GM18867 (cell line): ENCODE measurements at regions not wholly inside any gene's neighbourhood (a gene's known extent, or its start where the extent isn't known, plus 50 kb on each side); places are given as distances from the start of the nearest gene placed in this dataset.

Experiments
- ATAC-seq: cut with Tn5 transposase; IDR thresholded peaks from one replicate; pipeline ENCODE4 v1.9.1; 2021; ENCODE audit warnings: mild to moderate bottlenecking, moderate library complexity; ENCODE audit not compliant: unreplicated experiment

GRCh38 chr2:180385601-180386201 is 378.6 kb upstream of the CWC22 start:
- no peak for ATAC-seq

GRCh38 chr2:180376066-180376465 is 369.0 kb upstream of the CWC22 start:
- ATAC-seq = no peak

GRCh38 chr2:180374502-180375281 is 367.6 kb upstream of the CWC22 start:
- ATAC-seq = no peak

- ATAC-seq = no peak
Measured at GRCh38 chr2:180370511-180371205, 363.6 kb upstream of the CWC22 start.

- no peak for ATAC-seq
Measured at GRCh38 chr2:180368881-180369280, 361.8 kb upstream of the CWC22 start.

GRCh38 chr2:180367815-180368214 is 360.7 kb upstream of the CWC22 start:
- ATAC-seq = no peak

- no peak for ATAC-seq
Measured at GRCh38 chr2:180366481-180366880, 359.4 kb upstream of the CWC22 start.

DNA sequence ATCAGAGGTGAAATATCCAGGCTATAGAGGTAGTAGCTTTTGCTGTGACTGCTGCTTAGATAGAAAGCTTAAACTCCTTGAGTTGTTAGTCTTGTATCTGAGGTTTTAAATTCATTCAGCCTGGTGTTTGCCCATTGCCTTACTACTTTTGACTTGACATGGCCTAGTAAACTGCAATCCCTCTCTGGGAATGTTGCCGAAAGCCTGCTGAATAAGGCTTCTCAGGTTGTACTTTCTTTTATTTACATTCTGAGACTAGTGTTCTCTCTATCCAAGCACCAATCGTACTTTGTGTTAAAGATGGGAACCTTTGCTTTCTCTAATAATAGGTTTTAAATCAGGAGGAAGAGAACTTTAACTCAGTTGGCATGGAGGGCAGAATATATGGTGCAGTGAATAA is 357.6 kb upstream of the CWC22 start:
- ATAC-seq = no peak

- peak; percentile 51 for ATAC-seq
Measured at GRCh38 chr2:180360283-180360618, 353.2 kb upstream of the CWC22 start.

DNA sequence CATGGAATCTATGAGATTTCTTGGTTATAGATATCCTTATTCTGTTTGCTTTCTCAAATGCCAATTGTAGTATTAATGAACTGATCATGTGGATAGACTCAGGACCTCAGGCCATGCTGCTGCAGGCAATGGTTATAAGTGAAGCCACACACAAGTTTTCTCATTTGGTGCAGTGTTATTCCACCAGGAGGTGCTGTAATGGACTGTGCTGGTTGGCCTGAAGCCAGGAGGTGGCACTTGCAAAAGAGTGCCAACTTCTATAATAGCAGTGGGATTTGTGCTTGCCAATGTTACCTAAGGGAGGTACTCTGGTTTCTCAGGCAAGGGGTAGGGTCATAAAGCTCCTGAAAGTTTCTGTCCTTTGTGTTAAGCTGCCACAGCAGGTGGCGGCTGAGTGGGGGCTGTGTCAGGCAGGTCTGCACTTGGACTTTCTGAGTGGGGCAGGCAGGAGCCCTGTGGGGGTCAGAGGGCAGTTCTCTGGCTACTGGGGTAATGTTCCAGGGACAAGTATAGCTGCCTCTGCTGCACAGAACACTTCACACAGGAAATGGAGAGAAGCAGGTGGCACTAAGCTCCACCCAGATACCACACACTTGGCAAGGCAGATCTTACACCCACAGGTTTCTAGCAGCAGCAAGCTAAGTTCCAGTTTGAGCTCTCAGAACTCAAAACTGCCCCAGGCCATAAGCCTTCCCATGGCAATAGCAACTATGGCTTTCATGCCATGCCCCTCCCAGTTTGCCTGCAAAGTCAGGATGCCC is 352.6 kb upstream of the CWC22 start:
- ATAC-seq = peak; percentile 97

DNA sequence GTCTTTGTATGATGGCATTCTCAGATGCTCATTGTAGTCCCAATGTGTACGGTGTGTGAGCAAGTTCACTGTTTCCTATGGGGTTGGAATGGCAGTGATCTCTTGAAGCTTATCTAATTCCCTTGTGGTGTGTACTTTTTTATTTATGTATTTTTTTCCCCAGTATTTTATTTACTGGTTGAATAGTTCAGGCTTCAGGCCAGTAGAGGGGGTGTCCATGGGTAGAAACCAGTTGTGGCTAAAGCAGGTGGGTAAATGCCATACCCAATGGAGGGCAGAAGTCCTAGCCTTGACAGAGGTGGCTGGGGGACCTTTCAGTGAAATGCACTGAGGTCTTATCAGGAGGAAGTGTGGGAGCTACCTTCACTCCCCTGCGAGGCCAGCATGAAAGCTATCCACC is 351.4 kb upstream of the CWC22 start:
- ATAC-seq = no peak

- ATAC-seq = no peak
Measured at GRCh38 chr2:180356676-180357075, 349.6 kb upstream of the CWC22 start.

DNA sequence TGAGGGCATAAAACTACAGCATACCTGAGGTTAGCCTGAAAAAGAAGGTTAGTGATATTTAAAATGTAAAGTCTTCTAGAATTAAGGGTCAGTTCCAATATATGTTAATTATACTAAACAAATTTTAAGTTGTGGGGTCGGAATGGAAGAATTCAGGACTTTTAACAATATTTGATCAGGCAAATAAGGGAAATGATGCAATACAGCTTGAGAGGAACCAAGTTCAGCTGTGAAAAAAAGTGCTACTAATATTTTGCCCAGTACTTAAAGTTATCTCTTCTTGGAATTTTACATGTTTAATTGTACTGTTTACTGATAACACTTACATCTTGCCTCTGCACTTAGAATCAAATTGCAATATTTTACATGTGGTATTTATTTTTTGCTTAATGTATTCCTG is 345.5 kb upstream of the CWC22 start:
- ATAC-seq = no peak

GRCh38 chr2:180349809-180350208 is 342.7 kb upstream of the CWC22 start:
- ATAC-seq = no peak

DNA sequence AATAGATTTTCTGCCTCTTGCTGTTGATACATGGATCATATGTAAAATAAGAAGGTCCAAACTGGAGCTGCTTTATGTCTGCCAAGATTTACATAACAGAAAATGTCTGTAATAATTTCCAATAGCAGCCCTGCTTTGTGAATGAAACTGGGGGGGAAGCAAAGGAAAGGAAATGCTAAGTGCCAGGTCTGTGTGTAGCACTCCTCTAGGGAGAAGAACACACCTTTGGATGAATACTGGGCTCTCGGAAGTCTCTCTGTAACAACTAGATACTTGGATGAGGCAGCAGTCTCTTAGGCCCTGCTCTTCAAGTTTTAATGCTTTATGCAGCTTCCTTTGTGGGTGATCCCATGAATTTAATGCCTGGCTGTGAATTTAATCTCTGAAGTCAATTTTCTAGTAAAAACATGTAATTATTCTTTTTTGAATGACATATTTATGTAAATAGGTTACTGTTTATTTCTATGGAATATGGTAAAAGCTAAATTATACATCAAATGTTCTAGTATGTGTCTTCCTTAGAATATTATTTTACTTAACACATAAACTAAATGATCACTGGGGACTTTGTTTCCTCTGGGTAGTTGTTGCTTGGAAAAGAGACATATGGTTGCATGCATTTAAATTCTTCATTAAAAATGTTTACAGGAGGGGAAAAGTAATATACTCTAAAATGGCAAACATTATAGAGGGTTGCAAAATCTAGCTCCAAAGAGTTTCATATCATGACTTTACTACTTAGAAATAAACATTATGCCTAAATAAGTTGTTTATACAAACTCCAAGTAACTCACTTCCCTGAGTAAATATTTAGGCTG is 336.6 kb upstream of the CWC22 start:
- no peak for ATAC-seq

DNA sequence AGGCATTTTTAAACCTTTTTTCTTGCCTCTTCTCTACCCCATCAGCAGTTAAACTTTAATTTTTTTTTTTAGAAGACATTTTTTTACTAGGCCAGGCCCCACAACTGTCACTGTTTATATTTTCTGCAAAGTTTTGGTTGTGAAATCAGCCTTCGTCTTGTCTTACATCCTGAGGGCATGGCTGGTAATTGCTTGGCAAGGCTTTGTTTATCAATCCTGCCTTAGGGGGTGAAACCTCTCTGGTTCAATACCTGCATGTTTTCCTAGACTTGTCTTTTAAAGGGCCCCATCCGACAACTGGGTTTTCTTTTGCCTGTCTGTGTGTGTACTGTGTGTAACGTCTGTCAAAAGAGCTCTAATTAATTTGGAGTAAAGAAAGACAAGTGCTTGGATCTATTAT is 330.0 kb upstream of the CWC22 start:
- ATAC-seq = no peak

- no peak for ATAC-seq
Measured at GRCh38 chr2:180336550-180336949, 329.5 kb upstream of the CWC22 start.

DNA sequence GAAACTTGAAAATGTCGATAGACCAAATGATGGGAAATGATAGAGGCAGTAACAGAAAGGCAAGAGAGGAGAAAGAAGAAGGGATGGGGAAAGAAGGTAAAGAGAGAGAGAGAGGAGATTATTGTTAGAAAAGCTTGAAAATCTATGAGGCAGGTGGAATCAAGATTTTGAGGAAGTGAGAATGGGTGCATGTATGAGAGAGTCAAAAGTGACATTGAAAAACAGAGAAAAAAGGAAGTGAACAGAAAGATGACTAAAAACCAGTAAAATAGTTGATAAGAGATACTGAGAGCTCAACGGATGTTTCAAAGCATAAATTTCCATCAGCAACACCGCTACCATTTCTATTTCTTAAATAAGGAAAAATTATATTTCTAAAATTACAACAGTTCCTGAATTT is 327.4 kb upstream of the CWC22 start:
- peak; percentile 100 for ATAC-seq

GRCh38 chr2:180328795-180329422 is 321.8 kb upstream of the CWC22 start:
- ATAC-seq = no peak

- no peak for ATAC-seq
Measured at GRCh38 chr2:180327185-180327584, 320.1 kb upstream of the CWC22 start.
